Thyroid gland (tissue), 4 donors: ENCODE measurements at regions not wholly inside any gene's neighbourhood (a gene's known extent, or its start where the extent isn't known, plus 50 kb on each side); places are given as distances from the start of the nearest gene placed in this dataset.

Source experiments
- DNase-seq, 2 donors: peaks; one replicate each; pipeline ENCODE4 v3.0.0-alpha.2; 2019
- H3K27ac ChIP-seq, 3 donors: fragments of 200-600 bp; sonication (generic); 1 replicate in 2 of 3; 2 replicates in 1 of 3; pipeline ENCODE4 v1.5.1; 2016 to 2019; ENCODE audit warnings: mild to moderate bottlenecking in 1 of 3, moderate library complexity in 1 of 3
- H3K27me3 ChIP-seq: fragments of 200-600 bp; sonication (generic); one replicate; pipeline ENCODE4 v1.5.1; 2019
- H3K36me3 ChIP-seq, 2 donors: fragments of 200-600 bp; sonication (generic); one replicate each; pipeline ENCODE4 v1.5.1; 2016 to 2019
- H3K4me1 ChIP-seq, 2 donors: fragments of 200-600 bp; sonication (generic); one replicate each; pipeline ENCODE4 v1.5.1; 2017 to 2019
- H3K4me3 ChIP-seq, 3 donors: fragments of 200-600 bp; sonication (generic); replicated peaks in 1 of 3; 1 replicate in 2 of 3; 2 replicates in 1 of 3; pipeline ENCODE4 v1.5.1; 2016; ENCODE audit warnings: mild to moderate bottlenecking in 1 of 3
- H3K9me3 ChIP-seq: fragments of 200-600 bp; sonication (generic); one replicate; pipeline ENCODE4 v1.5.1; 2017
- POLR2A ChIP-seq, 2 donors: fragments of 450-650 bp; IDR thresholded peaks; one replicate each; pipeline ENCODE4 v1.6.1; 2017; ENCODE audit warnings: antibody characterized with exemption in 2 of 2, mild to moderate bottlenecking in 2 of 2, moderate library complexity in 1 of 2
- WGBS, 2 donors: methylation state at CpG; one replicate each; pipeline ENCODE4 v1.1.5; 2017; 5-methylcytosine and 5-hydroxymethylcytosine counted together
- intact Hi-C: fragments of 100-400 bp; cut with DNase I; formaldehyde crosslinking; loops from one replicate; pipeline ENCODE4 v1.15.1; 2023
- TF ChIP-seq, protein P1 (sequence below), 6 experiments: fragments of 200-600 bp in 3 of 6; fragments of 450-650 bp in 3 of 6; sonication (generic) in 3 of 6; IDR thresholded peaks; one replicate each; pipeline ENCODE4 v1.5.1; 2016 to 2019; ENCODE audit warnings: antibody characterized with exemption in 6 of 6, mild to moderate bottlenecking in 2 of 6, inconsistent platforms in 1 of 6, moderate library complexity in 1 of 6

DNA sequence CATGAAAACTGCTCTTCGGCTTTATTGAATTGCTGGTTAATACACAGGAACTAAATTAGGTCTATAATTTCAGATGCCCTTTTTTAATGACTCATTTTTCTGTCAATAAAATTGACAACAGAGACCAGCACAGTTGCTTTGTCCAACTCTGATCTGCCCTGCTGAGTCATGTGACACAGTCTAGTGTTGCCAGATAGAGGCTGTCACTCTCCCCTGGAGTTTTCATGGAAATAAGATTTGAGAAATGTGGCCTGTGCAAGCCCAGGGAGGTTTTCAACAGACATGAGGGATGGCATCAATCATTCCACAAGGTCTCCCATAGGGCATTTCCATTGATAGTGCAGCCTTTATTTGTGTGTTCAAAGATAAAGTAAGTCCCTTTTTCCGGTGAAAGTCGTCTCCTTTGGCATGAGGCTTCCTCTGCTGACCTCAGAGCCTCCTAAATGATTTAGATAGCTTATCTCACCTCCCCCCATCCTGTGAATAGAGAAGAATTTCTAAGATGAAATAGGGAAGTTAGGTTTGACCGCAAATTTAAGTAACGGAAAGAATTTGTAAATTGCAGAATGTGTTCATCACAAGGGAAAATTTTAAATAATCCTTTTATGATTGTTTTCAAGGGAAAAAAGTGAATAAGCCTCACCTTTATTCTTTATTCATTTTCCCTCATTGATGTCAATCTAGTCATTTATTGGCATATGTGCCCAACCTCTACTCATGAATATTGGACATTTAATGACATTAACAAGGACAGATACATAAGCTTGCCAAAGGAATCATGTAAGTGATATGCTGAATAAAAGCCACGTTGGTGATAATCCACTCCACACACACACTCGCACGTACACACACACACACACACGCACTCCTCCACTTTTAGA is 277.7 kb downstream of the ADGB start:
- TF ChIP-seq, protein P1, sequence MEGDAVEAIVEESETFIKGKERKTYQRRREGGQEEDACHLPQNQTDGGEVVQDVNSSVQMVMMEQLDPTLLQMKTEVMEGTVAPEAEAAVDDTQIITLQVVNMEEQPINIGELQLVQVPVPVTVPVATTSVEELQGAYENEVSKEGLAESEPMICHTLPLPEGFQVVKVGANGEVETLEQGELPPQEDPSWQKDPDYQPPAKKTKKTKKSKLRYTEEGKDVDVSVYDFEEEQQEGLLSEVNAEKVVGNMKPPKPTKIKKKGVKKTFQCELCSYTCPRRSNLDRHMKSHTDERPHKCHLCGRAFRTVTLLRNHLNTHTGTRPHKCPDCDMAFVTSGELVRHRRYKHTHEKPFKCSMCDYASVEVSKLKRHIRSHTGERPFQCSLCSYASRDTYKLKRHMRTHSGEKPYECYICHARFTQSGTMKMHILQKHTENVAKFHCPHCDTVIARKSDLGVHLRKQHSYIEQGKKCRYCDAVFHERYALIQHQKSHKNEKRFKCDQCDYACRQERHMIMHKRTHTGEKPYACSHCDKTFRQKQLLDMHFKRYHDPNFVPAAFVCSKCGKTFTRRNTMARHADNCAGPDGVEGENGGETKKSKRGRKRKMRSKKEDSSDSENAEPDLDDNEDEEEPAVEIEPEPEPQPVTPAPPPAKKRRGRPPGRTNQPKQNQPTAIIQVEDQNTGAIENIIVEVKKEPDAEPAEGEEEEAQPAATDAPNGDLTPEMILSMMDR (IDR thresholded peaks at IDR 0.05), result no peak
- no peak for TF ChIP-seq POLR2A (IDR thresholded peaks at IDR 0.05)
- 87 to 91% methylated on average over 9 of the region's 9 CpGs for WGBS, 2 donors
- Histone ChIP-seq H3K27me3 (no peaks in the 10 kb centered on the region), H3K27ac (no peak overlapping the region), H3K4me3 (no peak overlapping the region), H3K36me3 (no peaks in the 10 kb centered on the region), H3K4me1 (no peaks in the 10 kb centered on the region), H3K9me3 (no peaks in the 10 kb centered on the region)
- intact Hi-C loops, result no loop called here
- no peak for DNase-seq

DNA sequence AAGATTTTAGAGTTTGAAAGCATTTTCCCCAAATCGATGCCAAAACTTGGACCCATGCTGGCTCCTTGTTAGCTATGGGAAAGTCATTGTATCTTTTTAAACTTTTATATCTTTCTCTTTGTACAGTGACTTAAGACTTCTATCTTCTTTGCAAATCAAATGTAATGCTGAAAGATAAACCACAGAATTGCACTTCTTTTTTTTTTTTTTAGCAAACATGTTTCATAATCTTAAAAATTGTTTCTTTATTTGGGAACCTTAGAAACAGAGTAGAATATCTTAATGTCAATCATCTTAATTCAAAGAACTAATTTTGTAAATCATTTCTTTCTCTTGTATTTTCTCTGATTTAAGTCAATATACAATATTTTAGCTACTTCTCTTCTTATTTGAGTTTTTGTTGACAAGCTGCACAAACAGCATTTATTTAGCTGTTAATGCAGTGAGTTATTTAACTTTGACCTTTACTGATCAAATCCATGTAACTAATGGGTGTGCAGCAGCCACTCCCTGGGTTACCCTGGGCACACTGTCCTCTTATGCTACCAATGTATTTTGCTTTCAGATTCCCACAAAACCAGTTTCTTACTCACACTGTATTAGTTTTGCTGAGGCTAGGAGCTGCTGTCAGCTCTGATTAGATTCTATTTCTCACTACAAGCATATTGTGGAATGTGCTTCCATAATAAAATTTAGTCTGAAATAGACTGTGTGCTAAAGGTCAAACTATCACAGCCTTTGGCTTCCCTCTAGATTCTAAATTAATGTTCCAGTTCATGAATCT is 279.6 kb downstream of the ADGB start:
- no peak overlapping the region for H3K4me3 ChIP-seq
- TF ChIP-seq, protein P1 (IDR thresholded peaks at IDR 0.05), result no peak
- no peak for TF ChIP-seq POLR2A (IDR thresholded peaks at IDR 0.05)
- H3K4me1 ChIP-seq, result no peaks in the 10 kb centered on the region
- intact Hi-C loops, result no loop called here
- H3K9me3 ChIP-seq, result no peaks in the 10 kb centered on the region
- DNase-seq, result no peak
- WGBS, 2 donors, result 91% methylated on average over 1 of the region's 1 CpG
- no peaks in the 10 kb centered on the region for H3K36me3 ChIP-seq
- no peaks in the 10 kb centered on the region for H3K27me3 ChIP-seq
- no peak overlapping the region for H3K27ac ChIP-seq

- Histone ChIP-seq H3K9me3 (no peaks in the 10 kb centered on the region), H3K4me1 (no peaks in the 10 kb centered on the region), H3K27me3 (no peaks in the 10 kb centered on the region), H3K36me3 (no peaks in the 10 kb centered on the region), H3K27ac (no peak overlapping the region), H3K4me3 (no peak overlapping the region)
- WGBS, 2 donors, result 92 to 93% methylated on average over 2 of the region's 2 CpGs
- no peak for TF ChIP-seq POLR2A (IDR thresholded peaks at IDR 0.05)
- TF ChIP-seq, protein P1 (IDR thresholded peaks at IDR 0.05), result no peak
- no peak for DNase-seq
- intact Hi-C loops, result no loop called here
Observed at GRCh38 chr6:146878952-146879340, 280.2 kb downstream of the ADGB start.

DNA sequence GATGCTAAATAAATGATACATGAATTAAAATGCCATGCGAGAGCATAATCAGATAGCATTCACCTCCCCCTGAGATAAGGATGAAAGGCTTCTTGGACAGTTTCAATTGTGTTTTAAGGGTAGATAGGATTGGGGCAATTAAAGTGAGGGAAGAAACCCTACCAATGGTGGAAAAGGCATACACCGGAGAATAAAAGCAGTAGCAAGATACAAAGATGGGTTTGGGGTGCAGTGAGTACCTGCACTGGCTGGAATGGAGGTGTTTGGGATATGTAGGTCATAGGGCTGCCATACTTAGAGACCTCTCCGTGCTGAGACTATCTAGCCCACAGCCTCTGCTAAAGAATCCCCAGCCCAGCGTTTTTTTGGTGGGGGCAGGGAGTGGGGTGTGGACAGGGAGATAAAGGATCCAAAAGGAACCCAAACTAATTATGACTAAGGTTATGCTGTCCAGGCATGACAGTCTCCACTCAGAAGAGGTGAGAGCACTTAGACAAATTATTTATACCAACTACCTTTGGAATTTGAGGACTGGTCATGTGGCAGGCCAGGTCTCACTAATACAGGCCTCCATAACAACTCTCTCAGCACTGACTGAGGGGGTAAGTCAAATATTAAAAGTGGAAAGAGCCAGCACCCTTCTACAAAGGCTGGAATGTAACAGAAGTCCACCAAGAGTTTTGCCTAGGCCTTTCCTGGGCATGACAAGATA is 280.8 kb downstream of the ADGB start:
- H3K4me3 ChIP-seq, result no peak overlapping the region
- 69 to 80% methylated on average over 4 of the region's 4 CpGs for WGBS, 2 donors
- TF ChIP-seq, protein P1 (IDR thresholded peaks at IDR 0.05), result no peak
- no peak for TF ChIP-seq POLR2A (IDR thresholded peaks at IDR 0.05)
- no peak overlapping the region for H3K27ac ChIP-seq
- intact Hi-C loops, result no loop called here
- no peaks in the 10 kb centered on the region for H3K27me3 ChIP-seq
- no peaks in the 10 kb centered on the region for H3K4me1 ChIP-seq
- DNase-seq, result no peak
- no peaks in the 10 kb centered on the region for H3K36me3 ChIP-seq
- H3K9me3 ChIP-seq, result no peaks in the 10 kb centered on the region
